Suppressor macrophage treated with lipopolysaccharide for 4 hours (primary cell): ENCODE measurements at regions not wholly inside any gene's neighbourhood (a gene's known extent, or its start where the extent isn't known, plus 50 kb on each side); places are given as distances from the start of the nearest gene placed in this dataset.
"Not testable (repeated sequence)": the region's sequence is repeated elsewhere in the genome, so short reads cannot be mapped to it uniquely, and the experiment has no call there.

Experiments used
- DNase-seq: peaks from one replicate; pipeline ENCODE4 v3.0.0-alpha.2; 2020

DNA sequence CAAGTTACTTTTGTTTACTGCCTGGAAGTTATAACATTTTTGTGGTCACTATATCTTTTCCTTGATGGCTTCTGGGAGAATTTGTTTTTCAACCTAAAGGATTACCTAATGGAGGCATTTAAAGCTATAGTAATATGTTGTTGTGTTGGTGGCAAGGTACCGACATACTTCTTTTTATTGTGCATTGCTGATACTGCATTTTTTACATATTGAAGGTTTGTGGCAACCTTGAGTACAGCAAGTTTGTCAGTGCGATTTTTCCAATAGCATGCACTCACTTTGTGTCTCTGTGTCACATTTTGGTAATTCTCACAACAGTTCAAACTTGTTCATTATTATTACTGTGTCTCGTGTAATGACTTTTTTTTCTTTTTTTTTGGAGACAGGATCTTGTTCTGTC lies 246.3 kb downstream of the LRRC70 start:
- DNase-seq: no peak

DNA sequence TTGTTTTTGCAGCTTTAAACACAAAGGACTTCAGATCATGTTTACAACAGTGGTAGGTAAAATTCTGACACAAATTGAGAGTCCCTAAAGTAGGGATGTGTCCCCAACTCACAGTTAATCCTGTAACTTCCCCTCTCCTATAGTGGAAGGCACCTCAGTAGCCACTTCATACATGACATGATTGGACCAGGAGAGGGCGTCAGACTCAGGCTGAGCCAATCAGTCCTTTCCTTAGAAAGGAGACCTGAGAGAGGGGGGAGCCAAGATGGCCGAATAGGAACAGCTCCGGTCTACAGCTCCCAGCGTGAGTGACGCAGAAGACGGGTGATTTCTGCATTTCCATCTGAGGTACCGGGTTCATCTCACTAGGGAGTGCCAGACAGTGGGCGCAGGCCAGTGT lies 238.4 kb downstream of the LRRC70 start:
- not testable (repeated sequence) for DNase-seq

DNA sequence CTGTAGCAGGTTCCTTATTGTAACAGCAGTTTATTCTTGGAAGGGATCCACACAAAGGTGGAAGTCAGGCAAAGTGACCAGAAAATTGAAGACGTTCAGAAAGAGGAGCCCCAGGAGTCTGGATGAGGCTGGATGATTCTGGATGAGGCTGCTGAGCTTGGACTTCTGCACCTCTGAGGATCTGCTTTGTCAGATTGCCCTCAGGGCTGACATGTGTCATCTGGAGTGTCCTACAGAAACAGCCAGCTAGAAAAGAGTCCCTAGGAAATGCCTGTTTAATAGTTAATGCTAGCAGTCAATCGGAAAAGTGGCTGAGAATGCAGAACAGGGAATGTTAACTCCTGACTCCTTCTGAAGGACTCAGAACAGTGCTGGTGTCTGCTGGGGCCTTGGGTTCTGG lies 236.4 kb downstream of the LRRC70 start:
- no peak for DNase-seq

DNA sequence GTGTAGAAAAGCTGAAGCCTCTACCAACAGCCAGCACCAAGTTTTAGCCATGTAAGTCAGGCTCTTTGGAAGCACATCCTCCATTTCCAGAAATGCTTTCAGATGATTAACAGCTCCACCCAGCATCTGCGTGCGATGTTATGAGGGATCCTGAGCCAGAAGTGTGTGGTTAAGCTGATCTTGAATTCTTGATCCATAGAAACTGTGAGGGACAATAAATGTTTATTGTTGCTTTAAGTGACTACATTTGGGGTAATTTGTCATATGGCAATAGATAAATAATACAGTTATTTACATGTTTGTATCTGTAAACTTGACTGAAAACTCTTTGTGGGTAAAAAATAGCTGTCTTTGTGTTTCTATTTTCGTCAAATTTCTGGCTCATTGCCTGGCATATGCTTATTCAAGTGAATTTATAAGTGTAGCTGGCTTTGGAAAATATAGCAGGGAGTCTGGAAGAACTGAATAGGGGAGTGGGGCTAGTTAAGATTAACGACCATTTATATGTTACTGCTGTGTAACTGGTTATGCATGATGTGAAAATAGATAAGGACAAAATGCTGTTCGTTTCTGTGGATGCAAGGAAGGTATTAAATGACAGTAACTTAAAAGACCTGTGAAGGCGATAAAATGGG lies 234.1 kb downstream of the LRRC70 start:
- no peak for DNase-seq

DNA sequence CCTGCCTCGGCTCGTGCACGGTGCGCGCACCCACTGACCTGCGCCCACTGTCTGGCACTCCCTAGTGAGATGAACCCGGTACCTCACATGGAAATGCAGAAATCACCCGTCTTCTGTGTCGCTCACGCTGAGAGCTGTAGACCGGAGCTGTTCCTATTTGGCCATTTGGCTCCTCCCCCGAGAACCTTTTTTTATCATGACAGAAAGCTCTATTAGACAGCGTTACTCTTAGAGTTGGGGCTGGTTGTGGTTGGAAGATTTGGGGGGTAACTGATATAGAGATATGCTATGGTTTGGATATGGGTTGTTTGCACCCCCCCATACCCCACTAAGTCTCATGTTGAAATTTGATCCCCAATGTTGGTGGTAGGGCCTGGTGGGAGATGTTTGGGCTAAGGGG lies 226.2 kb downstream of the LRRC70 start:
- DNase-seq: not testable (repeated sequence)

- DNase-seq: no peak
These were observed 217.3 kb downstream of the LRRC70 start for GRCh38 chr5:62795926-62796325.

DNA sequence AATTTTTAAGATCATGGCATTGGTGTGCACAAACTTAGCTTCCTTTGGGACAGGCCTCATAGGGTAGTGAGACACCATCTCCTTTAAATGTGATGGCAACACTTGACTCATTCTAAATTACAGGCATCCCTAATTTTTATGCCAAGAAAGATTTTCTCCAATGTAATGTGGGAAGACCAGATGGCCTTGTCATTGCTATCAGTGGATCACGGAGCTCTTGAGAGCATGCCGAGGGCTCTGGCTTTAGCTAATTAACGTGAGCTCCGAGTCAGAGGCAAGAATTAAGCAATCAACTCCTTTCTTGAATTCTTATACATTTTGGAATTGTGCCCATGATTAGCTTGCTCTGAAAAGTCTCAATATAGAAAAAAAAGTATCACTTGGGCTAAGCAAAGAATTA lies 215.8 kb downstream of the LRRC70 start:
- DNase-seq: no peak

- DNase-seq: no peak
These were observed 212.4 kb downstream of the LRRC70 start for GRCh38 chr5:62791059-62791458.

DNA sequence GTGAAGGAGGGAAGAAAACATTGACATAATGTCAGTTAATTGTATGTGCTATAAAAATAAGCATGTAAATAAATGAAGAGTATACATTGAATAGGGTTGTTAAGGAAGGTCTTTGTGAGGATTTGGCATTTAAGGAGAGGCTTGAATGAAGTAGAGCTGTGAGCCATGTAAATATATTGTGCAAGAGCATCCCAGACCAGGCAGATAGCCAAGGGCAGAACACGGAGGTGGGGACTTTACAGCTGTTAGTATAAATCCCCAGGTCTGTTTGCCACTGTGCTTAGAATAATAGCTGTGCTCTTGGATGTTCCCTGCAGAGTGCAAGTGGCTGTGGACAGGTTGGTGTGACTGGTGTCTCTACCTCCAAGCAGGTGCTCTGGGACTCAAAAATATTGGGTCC lies 211.7 kb downstream of the LRRC70 start:
- DNase-seq: no peak

DNA sequence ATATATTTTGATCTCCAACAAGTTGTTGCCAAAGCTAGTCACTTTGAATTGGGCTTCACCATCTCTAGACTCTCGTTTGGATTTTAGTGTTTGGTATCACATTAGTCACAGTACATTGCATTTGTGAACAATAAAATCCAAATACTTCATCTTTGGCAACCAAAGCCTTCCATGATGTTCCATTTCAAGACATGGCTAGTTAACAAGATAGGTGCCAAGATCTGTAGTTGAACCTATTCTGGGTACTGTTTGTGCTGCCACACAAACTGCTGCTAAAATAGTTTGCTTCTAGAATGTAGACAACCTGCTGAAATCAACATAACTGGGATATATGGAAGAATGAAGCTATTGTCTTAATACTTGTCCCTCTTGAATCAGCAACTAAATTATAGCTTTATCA lies 207.5 kb downstream of the LRRC70 start:
- no peak for DNase-seq

- no peak for DNase-seq
These were observed 207.0 kb downstream of the LRRC70 start for GRCh38 chr5:62785588-62785987.

DNA sequence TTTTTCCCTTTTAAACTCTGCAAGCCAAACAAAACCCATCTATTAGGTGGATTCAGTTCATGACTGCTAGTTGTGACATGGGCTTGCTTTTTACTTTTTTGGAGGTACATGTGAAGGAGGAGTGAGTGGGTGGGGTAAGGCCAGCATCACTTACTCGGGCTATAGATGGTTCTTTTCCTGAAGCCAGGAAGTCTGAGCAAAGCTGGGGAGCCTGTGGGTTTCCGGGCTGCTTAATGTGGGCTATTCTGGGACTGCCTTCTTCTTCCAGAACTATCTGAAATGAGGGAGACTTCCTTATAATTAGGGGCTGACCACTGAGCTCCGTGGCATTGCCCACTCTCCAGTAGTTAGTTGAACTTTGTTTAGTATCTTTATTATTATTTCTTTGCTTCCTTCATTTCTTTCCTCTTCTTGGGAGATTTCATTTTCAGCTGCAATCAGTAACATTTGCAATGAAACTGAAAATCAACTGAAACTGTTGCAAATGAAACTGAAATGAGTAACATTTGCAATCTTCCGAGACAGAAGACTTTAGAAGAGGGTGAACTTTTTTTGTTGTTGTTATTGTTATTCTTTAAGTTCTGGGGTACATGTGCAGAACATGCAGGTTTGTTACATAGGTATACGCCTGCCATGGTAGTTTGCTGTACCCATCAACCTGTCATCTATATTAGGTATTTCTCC lies 204.9 kb downstream of the LRRC70 start:
- peak; percentile 38 for DNase-seq

DNA sequence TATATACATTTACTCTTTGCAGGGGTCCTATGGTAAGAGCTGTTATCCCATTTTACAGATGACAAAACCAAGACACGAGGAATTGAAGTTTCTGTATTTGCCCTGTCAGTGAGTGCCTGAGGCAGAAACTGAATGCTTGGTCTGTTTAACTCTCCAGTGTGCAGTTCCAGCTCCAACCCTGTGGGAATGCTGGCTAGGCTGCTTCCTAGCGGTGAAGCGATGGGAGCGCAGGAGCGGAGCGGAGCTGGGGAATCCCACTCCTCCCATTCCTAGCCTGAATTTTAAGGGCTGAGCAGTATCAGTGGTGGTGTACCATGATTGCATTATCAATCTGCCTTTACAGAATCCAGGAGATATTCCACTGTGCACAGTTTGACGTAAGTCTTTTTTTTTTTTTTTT lies 202.3 kb downstream of the LRRC70 start:
- DNase-seq: no peak

DNA sequence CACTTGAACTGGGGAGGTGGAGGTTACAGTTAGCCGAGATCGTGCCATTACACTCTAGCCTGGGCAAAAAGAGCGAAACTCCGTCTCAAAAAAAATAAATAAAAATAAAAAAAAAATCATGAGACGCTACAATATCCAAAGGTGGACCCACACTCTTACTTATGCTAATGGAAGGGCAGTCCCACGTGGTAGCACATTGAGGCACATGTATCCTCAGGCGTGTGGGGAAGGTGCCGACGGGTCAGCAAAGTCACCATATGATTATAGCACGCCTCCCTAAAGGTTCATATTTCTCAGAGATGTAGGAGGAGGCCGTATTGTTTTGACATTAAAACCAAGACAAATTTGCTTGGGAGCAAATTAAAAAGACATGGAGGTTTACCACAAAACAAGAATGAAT lies 201.6 kb downstream of the LRRC70 start:
- no peak for DNase-seq

GRCh38 chr5:62779010-62779422 lies 200.4 kb downstream of the LRRC70 start:
- peak; percentile 65 for DNase-seq

DNA sequence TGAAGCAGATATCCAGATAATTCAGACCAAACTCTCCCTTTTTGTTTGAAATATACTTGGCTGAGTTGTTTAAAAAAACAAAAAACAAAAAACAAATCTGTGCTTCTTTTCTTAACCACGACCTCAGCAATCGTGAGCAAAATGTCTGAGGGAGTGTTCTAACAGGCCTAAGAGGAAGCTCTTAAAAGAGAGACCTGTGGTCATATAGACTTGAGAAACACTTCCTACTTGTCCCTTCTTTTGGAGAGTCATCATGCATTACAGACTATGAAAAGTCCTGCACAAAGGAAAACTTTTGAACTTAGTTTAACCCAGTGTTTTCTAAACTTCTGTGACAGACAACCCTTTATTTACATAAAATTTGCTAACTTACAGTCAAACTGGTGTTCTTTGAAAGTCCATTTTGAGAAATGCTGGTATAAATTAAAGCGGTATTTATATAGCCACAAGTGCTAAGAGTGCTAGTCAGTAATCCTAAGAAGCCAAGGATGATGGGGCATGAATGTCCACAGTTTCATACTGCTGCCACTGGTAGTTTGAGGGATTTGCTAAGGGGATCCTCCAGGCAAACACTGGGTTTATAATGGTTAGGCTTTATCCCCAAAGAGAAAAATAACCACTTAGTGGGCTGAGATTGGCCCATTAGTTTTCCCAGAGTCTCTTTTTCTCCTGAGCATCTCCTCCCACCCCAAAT lies 199.8 kb downstream of the LRRC70 start:
- DNase-seq: peak; percentile 63

DNA sequence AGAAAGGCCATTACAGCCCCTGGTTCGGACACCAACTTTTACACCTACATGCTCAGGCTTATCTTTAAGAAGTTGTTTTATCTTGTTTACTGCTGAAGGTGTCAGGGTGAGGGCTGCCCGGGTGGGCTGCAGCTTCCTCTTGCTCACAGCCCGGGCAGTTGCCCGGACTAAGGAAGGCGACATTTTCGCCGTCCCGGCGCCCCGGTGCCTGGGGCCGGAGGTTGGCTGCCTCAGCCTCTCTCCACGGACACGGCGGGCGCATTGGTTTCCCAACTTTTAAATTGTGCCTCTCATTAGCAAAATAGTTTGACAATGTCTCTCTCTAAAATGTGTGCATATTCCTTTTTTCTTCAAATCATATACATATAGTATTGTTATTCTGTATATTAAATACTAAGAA lies 198.5 kb downstream of the LRRC70 start:
- not testable (repeated sequence) for DNase-seq

DNA sequence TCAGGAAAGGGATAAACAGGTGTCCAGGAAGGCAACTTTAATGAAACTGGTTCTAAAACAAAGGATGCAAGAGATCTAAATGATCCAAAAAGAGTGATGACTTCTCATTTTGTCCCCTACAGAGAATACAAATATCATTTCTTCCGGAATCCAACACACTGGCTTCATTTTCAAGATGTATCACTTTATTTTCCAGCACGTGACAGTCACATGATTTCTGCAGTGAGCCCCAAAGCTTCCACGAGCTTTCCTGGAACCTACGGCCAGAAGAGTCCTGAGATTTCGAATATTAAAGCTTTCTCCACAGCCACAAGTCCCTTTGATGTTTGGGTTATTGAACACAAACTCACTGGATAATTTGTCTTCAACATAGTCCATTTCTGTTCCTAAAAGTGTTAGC lies 198.0 kb downstream of the LRRC70 start:
- DNase-seq: not testable (repeated sequence)

DNA sequence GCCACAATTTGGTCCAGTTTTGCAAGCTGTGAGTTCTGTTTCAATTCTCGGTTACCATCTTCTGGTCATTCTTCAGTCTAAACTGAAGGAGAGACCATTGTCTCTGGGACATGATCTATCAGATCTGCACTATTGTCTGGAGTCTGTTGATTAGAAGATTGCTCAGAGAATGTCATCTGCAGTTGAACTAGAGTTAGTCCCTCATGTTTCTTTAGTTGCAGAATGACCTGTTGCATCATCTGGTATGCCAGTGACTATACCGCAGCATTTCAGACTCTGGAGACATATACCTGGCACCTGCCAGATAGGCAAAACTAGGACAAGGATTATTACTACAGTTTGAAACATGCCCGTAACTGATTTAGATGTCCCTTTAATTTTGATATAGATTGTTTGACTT lies 194.8 kb downstream of the LRRC70 start:
- DNase-seq: no peak

GRCh38 chr5:62771341-62771740 lies 192.7 kb downstream of the LRRC70 start:
- no peak for DNase-seq

- no peak for DNase-seq
These were observed 189.0 kb downstream of the LRRC70 start for GRCh38 chr5:62767650-62768049.

DNA sequence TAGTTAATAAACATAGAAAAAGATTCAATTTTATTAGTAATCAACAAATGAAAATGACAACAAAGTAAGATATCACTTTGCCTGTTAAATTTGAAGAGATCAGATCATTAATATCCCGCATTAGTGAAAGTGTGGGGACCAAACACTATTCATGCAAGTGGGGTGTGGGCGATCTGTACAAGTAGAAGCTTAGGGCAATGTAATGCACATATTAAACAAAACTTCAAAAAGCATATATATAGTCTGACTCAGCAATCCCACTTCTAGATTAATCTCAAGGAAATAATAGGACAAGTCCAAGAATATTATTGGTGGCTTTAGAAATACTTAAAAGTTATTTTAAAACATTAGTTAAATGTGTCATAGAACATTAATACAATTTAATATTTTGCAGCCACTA lies 188.5 kb downstream of the LRRC70 start:
- no peak for DNase-seq

DNA sequence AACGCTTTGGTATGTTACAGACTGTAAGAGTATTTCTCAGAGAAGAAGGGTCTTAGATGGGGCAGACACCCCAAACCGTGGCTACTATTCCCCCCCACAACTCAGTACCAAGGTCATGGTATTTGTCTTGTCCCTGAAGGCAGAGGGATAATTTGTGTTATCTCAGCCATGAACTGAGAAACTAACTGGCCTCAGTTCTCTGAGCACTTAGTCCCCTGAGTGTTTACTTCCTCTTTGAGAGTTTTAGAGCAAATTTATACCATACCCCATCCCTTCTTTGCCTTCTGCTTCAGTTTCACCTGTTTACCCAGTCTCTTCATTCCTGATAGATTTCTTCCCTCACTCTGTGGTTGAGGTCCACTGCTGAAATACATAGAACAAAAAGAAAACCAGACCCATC lies 183.9 kb downstream of the LRRC70 start:
- no peak for DNase-seq

- not testable (repeated sequence) for DNase-seq
These were observed 179.1 kb downstream of the LRRC70 start for GRCh38 chr5:62757686-62758085.
